HG03175 (cell line): ENCODE measurements at regions not wholly inside any gene's neighbourhood (a gene's known extent, or its start where the extent isn't known, plus 50 kb on each side); places are given as distances from the start of the nearest gene placed in this dataset.
"Not testable (repeated sequence)": the region's sequence is repeated elsewhere in the genome, so short reads cannot be mapped to it uniquely, and the experiment has no call there.

ENCODE experiments used
- ATAC-seq: cut with Tn5 transposase; IDR thresholded peaks from one replicate; pipeline ENCODE4 v1.9.1; 2021; ENCODE audit warnings: mild to moderate bottlenecking, moderate library complexity; ENCODE audit not compliant: unreplicated experiment

- not testable (repeated sequence) for ATAC-seq
Measured at GRCh38 chr5:98030273-98030672, 743.2 kb upstream of the RGMB start.

GRCh38 chr5:98031036-98031435 lies 742.4 kb upstream of the RGMB start:
- not testable (repeated sequence) for ATAC-seq

GRCh38 chr5:98031496-98031895 lies 742.0 kb upstream of the RGMB start:
- peak; percentile 59 for ATAC-seq

GRCh38 chr5:98031926-98032325 lies 741.5 kb upstream of the RGMB start:
- ATAC-seq: no peak

- ATAC-seq: no peak
Measured at GRCh38 chr5:98041661-98042060, 731.8 kb upstream of the RGMB start.

- ATAC-seq: no peak
Measured at GRCh38 chr5:98042521-98042920, 730.9 kb upstream of the RGMB start.

- no peak for ATAC-seq
Measured at GRCh38 chr5:98042961-98043360, 730.5 kb upstream of the RGMB start.

GRCh38 chr5:98050583-98050982 lies 722.9 kb upstream of the RGMB start:
- no peak for ATAC-seq

GRCh38 chr5:98053170-98053569 lies 720.3 kb upstream of the RGMB start:
- ATAC-seq: no peak

GRCh38 chr5:98060148-98060547 lies 713.3 kb upstream of the RGMB start:
- no peak for ATAC-seq

GRCh38 chr5:98064118-98064685 lies 709.3 kb upstream of the RGMB start:
- no peak for ATAC-seq

GRCh38 chr5:98065261-98065909 lies 708.1 kb upstream of the RGMB start:
- no peak for ATAC-seq

- no peak for ATAC-seq
Measured at GRCh38 chr5:98066910-98067309, 706.6 kb upstream of the RGMB start.

GRCh38 chr5:98069876-98070512 lies 703.5 kb upstream of the RGMB start:
- peak; percentile 64 for ATAC-seq

GRCh38 chr5:98072921-98073320 lies 700.5 kb upstream of the RGMB start:
- no peak for ATAC-seq

- ATAC-seq: no peak
Measured at GRCh38 chr5:98076501-98076900, 697.0 kb upstream of the RGMB start.

- peak; percentile 85 for ATAC-seq
Measured at GRCh38 chr5:98085593-98085992, 687.9 kb upstream of the RGMB start.

- ATAC-seq: no peak
Measured at GRCh38 chr5:98095072-98095471, 678.4 kb upstream of the RGMB start.

GRCh38 chr5:98096155-98096554 lies 677.3 kb upstream of the RGMB start:
- no peak for ATAC-seq

- ATAC-seq: no peak
Measured at GRCh38 chr5:98099448-98100105, 673.9 kb upstream of the RGMB start.

- ATAC-seq: no peak
Measured at GRCh38 chr5:98101131-98101530, 672.3 kb upstream of the RGMB start.

- no peak for ATAC-seq
Measured at GRCh38 chr5:98102936-98103335, 670.5 kb upstream of the RGMB start.
